C4-2B (cell line): ENCODE measurements at regions not wholly inside any gene's neighbourhood (a gene's known extent, or its start where the extent isn't known, plus 50 kb on each side); places are given as distances from the start of the nearest gene placed in this dataset.

Experiments
- CTCF ChIP-seq: fragments of 450-650 bp; conservative IDR thresholded peaks from 2 replicates; pipeline ENCODE4 v1.5.1; 2017; ENCODE audit warnings: mild to moderate bottlenecking
- ZFX ChIP-seq: fragments of 450-650 bp; IDR thresholded peaks from 2 replicates; pipeline ENCODE4 v1.6.1; 2017

GRCh38 chr3:72006631-72007556, 221.9 kb upstream of the PROK2 start:
- TF ChIP-seq CTCF (no peak), ZFX (no peak)
